HepG2 (cell line): ENCODE measurements at regions not wholly inside any gene's neighbourhood (a gene's known extent, or its start where the extent isn't known, plus 50 kb on each side); places are given as distances from the start of the nearest gene placed in this dataset.

ENCODE experiments used
- ATAC-seq: fragments of 200-7000 bp; cut with Tn5 transposase; 3 replicates; pipeline ENCODE4 v1.9.1; 2020; ENCODE audit warnings: mild to moderate bottlenecking, moderate library complexity
- BruUV-seq: library from RNA; stranded (reverse); fragments of 400-500 nt; replicated peaks from 2 replicates; lab custom pipeline; 2021; lab: Mats Ljungman, UMichigan
- CTCF ChIA-PET: fragments of 300-600 bp; formaldehyde crosslinking; extraction: SDS; loops from one replicate; lab custom pipeline; 2021; ENCODE audit warnings: low total read pairs, inconsistent platforms, low intra/inter-chr PET ratio; lab: Yijun Ruan, JAX
- POLR2A ChIA-PET: fragments of 350-600 bp; sonication (Branson Sonifier 250); formaldehyde crosslinking; loops from one replicate; lab custom pipeline; 2020; ENCODE audit warnings: antibody characterized with exemption, inconsistent platforms; lab: Yijun Ruan, JAX
- DNase-seq: peaks from one replicate; pipeline ENCODE4 v3.0.0-alpha.2; 2015; ENCODE audit warnings: low spot score
- FAIRE-seq: peaks from 3 replicates; lab custom pipeline; 2011; peaks lifted over from hg19 to GRCh38; lab: Jason Lieb, UNC
- H2AFZ ChIP-seq: one replicate; pipeline ENCODE4 v1.6.1; 2011; ENCODE audit warnings: low read length, inconsistent platforms
- H3K27ac ChIP-seq: fragments of 300-600 bp; 3 replicates; pipeline ENCODE4 v1.8.0; 2011; ENCODE audit warnings: mixed run types, mild to moderate bottlenecking, mixed read lengths, low read length, inconsistent platforms; ENCODE audit not compliant: insufficient read depth; ENCODE audit errors: extremely low read length
- H3K27me3 ChIP-seq, 2 experiments: fragments of 200-600 bp in 1 of 2; 2 replicates in 1 of 2; 3 replicates in 1 of 2; pipeline versions ENCODE4 v1.6.0 to v1.8.0; 2011; ENCODE audit warnings: low read length in 2 of 2, mild to moderate bottlenecking in 2 of 2, moderate library complexity in 2 of 2, inconsistent platforms in 1 of 2; ENCODE audit not compliant: insufficient read depth in 2 of 2, control insufficient read depth in 1 of 2
- H3K36me3 ChIP-seq, 2 experiments: fragments of 200-600 bp in 1 of 2; replicated peaks in 1 of 2; 2 replicates in 1 of 2; 3 replicates in 1 of 2; pipeline versions ENCODE4 v1.5.1 to v1.8.0; 2011; ENCODE audit warnings: low read length in 2 of 2, inconsistent platforms in 1 of 2; ENCODE audit not compliant: insufficient read depth in 2 of 2, control insufficient read depth in 1 of 2
- H3K4me1 ChIP-seq: 2 replicates; pipeline ENCODE4 v1.5.1; 2012; ENCODE audit warnings: low read length, inconsistent platforms; ENCODE audit not compliant: insufficient read depth
- H3K4me2 ChIP-seq: 2 replicates; pipeline ENCODE4 v1.6.0; 2011; ENCODE audit warnings: low read depth, low read length, inconsistent platforms
- H3K4me3 ChIP-seq, 3 experiments: fragments of 200-600 bp in 1 of 3; sonication (generic), shearing (Covaris generic) in 1 of 3; replicated peaks in 1 of 3; 2 replicates each; pipeline ENCODE4 v1.5.1; 2011 to 2016; ENCODE audit warnings: low read length in 3 of 3, inconsistent platforms in 2 of 3, low read depth in 2 of 3, mild to moderate bottlenecking in 2 of 3, control low read depth in 1 of 3, mixed read lengths in 1 of 3; ENCODE audit not compliant: insufficient read depth in 1 of 3
- H3K79me2 ChIP-seq: one replicate; pipeline ENCODE4 v1.6.1; 2011; ENCODE audit warnings: low read length, inconsistent platforms; ENCODE audit not compliant: insufficient read depth
- H3K9ac ChIP-seq: 2 replicates; pipeline ENCODE4 v1.6.0; 2011; ENCODE audit warnings: mild to moderate bottlenecking, low read depth, low read length, inconsistent platforms; ENCODE audit not compliant: insufficient read depth
- H3K9me3 ChIP-seq: 2 replicates; pipeline ENCODE4 v1.5.1; 2012; ENCODE audit warnings: mild to moderate bottlenecking, low read length
- H4K20me1 ChIP-seq: 2 replicates; pipeline ENCODE4 v1.6.0; 2011; ENCODE audit warnings: inconsistent platforms, mild to moderate bottlenecking, low read length, moderate library complexity; ENCODE audit not compliant: insufficient read depth
- BRD4 ChIP-seq: sonication (generic); formaldehyde crosslinking; IDR thresholded peaks from 2 replicates; pipeline ENCODE4 v1.4.0; 2020; ENCODE audit warnings: missing genetic modification reagents
- DNMT1 ChIP-seq: sonication (generic); formaldehyde crosslinking; IDR thresholded peaks from 2 replicates; pipeline ENCODE4 v1.5.1; 2020; ENCODE audit warnings: mild to moderate bottlenecking, missing genetic modification reagents
- FOXP1 ChIP-seq, 2 experiments: fragments of 450-650 bp in 1 of 2; IDR thresholded peaks; 2 replicates each; pipeline ENCODE4 v1.6.1; 2017 to 2018; ENCODE audit warnings: antibody characterized with exemption in 1 of 2
- MBNL3 ChIP-seq: fragments of 250-450 bp; sonication (Bioruptor Pico); conservative IDR thresholded peaks from 2 replicates; pipeline ENCODE4 v1.8.0; 2022; ENCODE audit warnings: mild to moderate bottlenecking, inconsistent platforms
- NR3C1 ChIP-seq: sonication (generic); formaldehyde crosslinking; IDR thresholded peaks from 2 replicates; pipeline ENCODE4 v1.4.0; 2020; ENCODE audit warnings: missing genetic modification reagents
- PRMT3 ChIP-seq: sonication (generic); formaldehyde crosslinking; IDR thresholded peaks from 2 replicates; pipeline ENCODE4 v1.8.1; 2022; ENCODE audit warnings: low read depth, mild to moderate bottlenecking, moderate library complexity, missing genetic modification reagents, borderline replicate concordance
- RARG ChIP-seq: sonication (generic); formaldehyde crosslinking; IDR thresholded peaks from 2 replicates; pipeline ENCODE4 v1.4.0; 2020; ENCODE audit warnings: low read depth, mild to moderate bottlenecking, missing genetic modification reagents
- SNAPC2 ChIP-seq: sonication (generic); formaldehyde crosslinking; IDR thresholded peaks from 2 replicates; pipeline ENCODE4 v1.8.1; 2022; ENCODE audit warnings: mild to moderate bottlenecking, missing genetic modification reagents
- TEAD2 ChIP-seq: sonication (generic); formaldehyde crosslinking; IDR thresholded peaks from 2 replicates; pipeline ENCODE4 v1.9.0; 2021; ENCODE audit warnings: missing genetic modification reagents
- ZNF138 ChIP-seq: sonication (generic); formaldehyde crosslinking; IDR thresholded peaks from 2 replicates; pipeline ENCODE4 v1.5.0; 2020; ENCODE audit warnings: mild to moderate bottlenecking, low read depth, missing genetic modification reagents
- ZNF570 ChIP-seq: sonication (generic); formaldehyde crosslinking; IDR thresholded peaks from 2 replicates; pipeline ENCODE4 v1.4.0; 2020; ENCODE audit warnings: mild to moderate bottlenecking, missing genetic modification reagents, borderline replicate concordance
- ZNF749 ChIP-seq: sonication (generic); formaldehyde crosslinking; IDR thresholded peaks from 2 replicates; pipeline ENCODE4 v1.8.0; 2022; ENCODE audit warnings: mild to moderate bottlenecking, missing genetic modification reagents, moderate library complexity, borderline replicate concordance
- ZNF775 ChIP-seq: sonication (generic); formaldehyde crosslinking; IDR thresholded peaks from 2 replicates; pipeline ENCODE4 v1.4.0; 2020; ENCODE audit warnings: missing genetic modification reagents, mild to moderate bottlenecking, moderate library complexity, borderline replicate concordance
- WGBS: methylation state at CpG from one replicate; pipeline ENCODE4 v1.1.6; 2017; ENCODE audit warnings: low lambda C conversion rate; 5-methylcytosine and 5-hydroxymethylcytosine counted together
- in situ Hi-C: cut with HindIII; loops from 2 replicates; pipeline ENCODE4 v1.10.0; 2017; ENCODE audit warnings: low pct_unique_long_range_greater_than_20kb; ENCODE audit not compliant: extremely low pct_ligation_motif_present
- intact Hi-C: fragments of 100-400 bp; cut with micrococcal nuclease; formaldehyde crosslinking; loops from one replicate; pipeline ENCODE4 v1.10.0; 2022; ENCODE audit not compliant: unreplicated experiment
- TF ChIP-seq, protein P1 (sequence below): sonication (generic); formaldehyde crosslinking; IDR thresholded peaks from 2 replicates; pipeline ENCODE4 v1.4.0; 2020; ENCODE audit warnings: mild to moderate bottlenecking, missing genetic modification reagents
- TF ChIP-seq, protein P2 (sequence below): fragments of 450-650 bp; IDR thresholded peaks from 2 replicates; pipeline ENCODE4 v1.6.1; 2017; ENCODE audit warnings: mild to moderate bottlenecking
- TF ChIP-seq, protein P3 (sequence below): sonication (generic); formaldehyde crosslinking; IDR thresholded peaks from 2 replicates; pipeline ENCODE4 v1.8.0; 2022; ENCODE audit warnings: missing genetic modification reagents, mild to moderate bottlenecking, borderline replicate concordance

DNA sequence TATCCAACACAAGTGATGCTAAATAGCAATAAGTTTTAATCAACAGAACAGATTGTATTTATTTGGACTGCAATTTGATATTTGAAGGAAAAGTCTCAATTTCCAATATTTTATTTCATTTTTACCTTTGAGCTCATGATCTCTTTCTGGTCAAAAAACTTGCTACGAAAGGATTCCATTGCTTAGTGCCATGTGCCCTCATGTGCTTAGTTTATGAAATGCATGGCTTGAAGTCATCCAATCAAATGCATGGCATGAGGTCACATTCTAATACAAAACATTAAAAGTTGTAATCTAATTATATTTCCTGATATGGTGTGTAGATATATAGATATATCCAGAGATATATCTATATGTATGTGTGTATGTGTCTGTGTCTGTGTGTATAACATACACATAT lies 321.2 kb upstream of the ADGRB3 start:
- no peaks in the 10 kb centered on the region for H3K27me3 ChIP-seq
- H3K36me3 ChIP-seq = no peaks in the 10 kb centered on the region
- WGBS = 0% methylated on average over 1 of the region's 1 CpG
- ChIA-PET CTCF (no interaction called here), POLR2A (no interaction called here)
- TF ChIP-seq ZNF775 (CRISPR knock-in tag) = no peak
- no peak for ATAC-seq
- intact Hi-C loops (no loop called here), in situ Hi-C loops (no loop called here)
- no TSS peak for BruUV-seq
- H3K4me1 ChIP-seq = no peaks in the 10 kb centered on the region
- H2AFZ ChIP-seq = no peak overlapping the region
- no peaks in the 10 kb centered on the region for H3K79me2 ChIP-seq
- FAIRE-seq = no peak
- H3K4me3 ChIP-seq = no peak overlapping the region
- no peak for DNase-seq
- H3K4me2 ChIP-seq = no peak overlapping the region
- H3K9ac ChIP-seq = no peak overlapping the region
- H3K27ac ChIP-seq = no peak overlapping the region
- H3K9me3 ChIP-seq = no peaks in the 10 kb centered on the region
- no peaks in the 10 kb centered on the region for H4K20me1 ChIP-seq

- DNase-seq (no peak), ATAC-seq (no peak), FAIRE-seq (no peak)
- Histone ChIP-seq H2AFZ (no peak overlapping the region), H3K9me3 (peaks cover 15% of the 10 kb centered on the region; the same call in 1 of the 2 replicates), H4K20me1 (0 out of 2 replicates have a peak, but pooled peaks cover 2% of the 10 kb centered on the region), H3K27me3 (no peaks in the 10 kb centered on the region), H3K4me2 (no peak overlapping the region), H3K36me3 (no peaks in the 10 kb centered on the region), H3K79me2 (no peaks in the 10 kb centered on the region), H3K4me3 (no peak overlapping the region), H3K27ac (no peak overlapping the region), H3K9ac (no peak overlapping the region), H3K4me1 (no peaks in the 10 kb centered on the region)
- POLR2A ChIA-PET = no interaction called here
- no TSS peak for BruUV-seq
- CTCF ChIA-PET = no interaction called here
- in situ Hi-C loops = no loop called here
- intact Hi-C loops = no loop called here
- WGBS = 0% methylated on average over 1 of the region's 1 CpG
- TF ChIP-seq, protein P1, sequence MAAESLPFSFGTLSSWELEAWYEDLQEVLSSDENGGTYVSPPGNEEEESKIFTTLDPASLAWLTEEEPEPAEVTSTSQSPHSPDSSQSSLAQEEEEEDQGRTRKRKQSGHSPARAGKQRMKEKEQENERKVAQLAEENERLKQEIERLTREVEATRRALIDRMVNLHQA (CRISPR knock-in tag) = no peak
- TF ChIP-seq BRD4 (no peak), ZNF749 (no peak), SNAPC2 (no peak), DNMT1 (no peak), NR3C1 (no peak), PRMT3 (CRISPR knock-in tag) (no peak), ZNF570 (CRISPR knock-in tag) (no peak), ZNF138 (no peak), RARG (CRISPR knock-in tag) (no peak), FOXP1 (IDR thresholded peaks at IDR 0.05) (no peak), FOXP1 (CRISPR knock-in tag; IDR thresholded peaks at IDR 0.05) (no peak), MBNL3 (CRISPR knock-in tag) (no peak), TEAD2 (no peak)
- TF ChIP-seq, protein P2, sequence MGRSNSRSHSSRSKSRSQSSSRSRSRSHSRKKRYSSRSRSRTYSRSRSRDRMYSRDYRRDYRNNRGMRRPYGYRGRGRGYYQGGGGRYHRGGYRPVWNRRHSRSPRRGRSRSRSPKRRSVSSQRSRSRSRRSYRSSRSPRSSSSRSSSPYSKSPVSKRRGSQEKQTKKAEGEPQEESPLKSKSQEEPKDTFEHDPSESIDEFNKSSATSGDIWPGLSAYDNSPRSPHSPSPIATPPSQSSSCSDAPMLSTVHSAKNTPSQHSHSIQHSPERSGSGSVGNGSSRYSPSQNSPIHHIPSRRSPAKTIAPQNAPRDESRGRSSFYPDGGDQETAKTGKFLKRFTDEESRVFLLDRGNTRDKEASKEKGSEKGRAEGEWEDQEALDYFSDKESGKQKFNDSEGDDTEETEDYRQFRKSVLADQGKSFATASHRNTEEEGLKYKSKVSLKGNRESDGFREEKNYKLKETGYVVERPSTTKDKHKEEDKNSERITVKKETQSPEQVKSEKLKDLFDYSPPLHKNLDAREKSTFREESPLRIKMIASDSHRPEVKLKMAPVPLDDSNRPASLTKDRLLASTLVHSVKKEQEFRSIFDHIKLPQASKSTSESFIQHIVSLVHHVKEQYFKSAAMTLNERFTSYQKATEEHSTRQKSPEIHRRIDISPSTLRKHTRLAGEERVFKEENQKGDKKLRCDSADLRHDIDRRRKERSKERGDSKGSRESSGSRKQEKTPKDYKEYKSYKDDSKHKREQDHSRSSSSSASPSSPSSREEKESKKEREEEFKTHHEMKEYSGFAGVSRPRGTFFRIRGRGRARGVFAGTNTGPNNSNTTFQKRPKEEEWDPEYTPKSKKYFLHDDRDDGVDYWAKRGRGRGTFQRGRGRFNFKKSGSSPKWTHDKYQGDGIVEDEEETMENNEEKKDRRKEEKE = no peak
- TF ChIP-seq, protein P3, sequence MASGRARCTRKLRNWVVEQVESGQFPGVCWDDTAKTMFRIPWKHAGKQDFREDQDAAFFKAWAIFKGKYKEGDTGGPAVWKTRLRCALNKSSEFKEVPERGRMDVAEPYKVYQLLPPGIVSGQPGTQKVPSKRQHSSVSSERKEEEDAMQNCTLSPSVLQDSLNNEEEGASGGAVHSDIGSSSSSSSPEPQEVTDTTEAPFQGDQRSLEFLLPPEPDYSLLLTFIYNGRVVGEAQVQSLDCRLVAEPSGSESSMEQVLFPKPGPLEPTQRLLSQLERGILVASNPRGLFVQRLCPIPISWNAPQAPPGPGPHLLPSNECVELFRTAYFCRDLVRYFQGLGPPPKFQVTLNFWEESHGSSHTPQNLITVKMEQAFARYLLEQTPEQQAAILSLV (CRISPR knock-in tag) = no peak
Measured at GRCh38 chr6:68307301-68307700, 327.8 kb upstream of the ADGRB3 start.
